ENCODE measurements at regions not wholly inside any gene's neighbourhood (a gene's known extent, or its start where the extent isn't known, plus 50 kb on each side); places are given as distances from the start of the nearest gene placed in this dataset.

- TF ChIP-seq GABPA (IDR thresholded peaks at IDR 0.05; ENCODE audit: low read depth), result no peak
- TF ChIP-seq, protein P1, sequence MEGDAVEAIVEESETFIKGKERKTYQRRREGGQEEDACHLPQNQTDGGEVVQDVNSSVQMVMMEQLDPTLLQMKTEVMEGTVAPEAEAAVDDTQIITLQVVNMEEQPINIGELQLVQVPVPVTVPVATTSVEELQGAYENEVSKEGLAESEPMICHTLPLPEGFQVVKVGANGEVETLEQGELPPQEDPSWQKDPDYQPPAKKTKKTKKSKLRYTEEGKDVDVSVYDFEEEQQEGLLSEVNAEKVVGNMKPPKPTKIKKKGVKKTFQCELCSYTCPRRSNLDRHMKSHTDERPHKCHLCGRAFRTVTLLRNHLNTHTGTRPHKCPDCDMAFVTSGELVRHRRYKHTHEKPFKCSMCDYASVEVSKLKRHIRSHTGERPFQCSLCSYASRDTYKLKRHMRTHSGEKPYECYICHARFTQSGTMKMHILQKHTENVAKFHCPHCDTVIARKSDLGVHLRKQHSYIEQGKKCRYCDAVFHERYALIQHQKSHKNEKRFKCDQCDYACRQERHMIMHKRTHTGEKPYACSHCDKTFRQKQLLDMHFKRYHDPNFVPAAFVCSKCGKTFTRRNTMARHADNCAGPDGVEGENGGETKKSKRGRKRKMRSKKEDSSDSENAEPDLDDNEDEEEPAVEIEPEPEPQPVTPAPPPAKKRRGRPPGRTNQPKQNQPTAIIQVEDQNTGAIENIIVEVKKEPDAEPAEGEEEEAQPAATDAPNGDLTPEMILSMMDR (IDR thresholded peaks at IDR 0.05; ENCODE audit: insufficient read depth, low read length), result no peak
- TF ChIP-seq, protein P2, sequence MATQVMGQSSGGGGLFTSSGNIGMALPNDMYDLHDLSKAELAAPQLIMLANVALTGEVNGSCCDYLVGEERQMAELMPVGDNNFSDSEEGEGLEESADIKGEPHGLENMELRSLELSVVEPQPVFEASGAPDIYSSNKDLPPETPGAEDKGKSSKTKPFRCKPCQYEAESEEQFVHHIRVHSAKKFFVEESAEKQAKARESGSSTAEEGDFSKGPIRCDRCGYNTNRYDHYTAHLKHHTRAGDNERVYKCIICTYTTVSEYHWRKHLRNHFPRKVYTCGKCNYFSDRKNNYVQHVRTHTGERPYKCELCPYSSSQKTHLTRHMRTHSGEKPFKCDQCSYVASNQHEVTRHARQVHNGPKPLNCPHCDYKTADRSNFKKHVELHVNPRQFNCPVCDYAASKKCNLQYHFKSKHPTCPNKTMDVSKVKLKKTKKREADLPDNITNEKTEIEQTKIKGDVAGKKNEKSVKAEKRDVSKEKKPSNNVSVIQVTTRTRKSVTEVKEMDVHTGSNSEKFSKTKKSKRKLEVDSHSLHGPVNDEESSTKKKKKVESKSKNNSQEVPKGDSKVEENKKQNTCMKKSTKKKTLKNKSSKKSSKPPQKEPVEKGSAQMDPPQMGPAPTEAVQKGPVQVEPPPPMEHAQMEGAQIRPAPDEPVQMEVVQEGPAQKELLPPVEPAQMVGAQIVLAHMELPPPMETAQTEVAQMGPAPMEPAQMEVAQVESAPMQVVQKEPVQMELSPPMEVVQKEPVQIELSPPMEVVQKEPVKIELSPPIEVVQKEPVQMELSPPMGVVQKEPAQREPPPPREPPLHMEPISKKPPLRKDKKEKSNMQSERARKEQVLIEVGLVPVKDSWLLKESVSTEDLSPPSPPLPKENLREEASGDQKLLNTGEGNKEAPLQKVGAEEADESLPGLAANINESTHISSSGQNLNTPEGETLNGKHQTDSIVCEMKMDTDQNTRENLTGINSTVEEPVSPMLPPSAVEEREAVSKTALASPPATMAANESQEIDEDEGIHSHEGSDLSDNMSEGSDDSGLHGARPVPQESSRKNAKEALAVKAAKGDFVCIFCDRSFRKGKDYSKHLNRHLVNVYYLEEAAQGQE (IDR thresholded peaks at IDR 0.05; ENCODE audit: insufficient replicate concordance, low read depth), result no peak
Observed at GRCh38 chr11:45073685-45074141, 72.7 kb upstream of the PRDM11 start.

All from HL-60 (cell line).